ENCODE measurements at regions not wholly inside any gene's neighbourhood (a gene's known extent, or its start where the extent isn't known, plus 50 kb on each side); places are given as distances from the start of the nearest gene placed in this dataset.
"Not testable (repeated sequence)": the region's sequence is repeated elsewhere in the genome, so short reads cannot be mapped to it uniquely, and the experiment has no call there.

GRCh38 chrX:115727792-115728732 is 167.1 kb downstream of the PLS3 start:
- TF ChIP-seq CTCF, POLR2A (IDR thresholded peaks at IDR 0.05): not testable (repeated sequence)
